ENCODE measurements at regions not wholly inside any gene's neighbourhood (a gene's known extent, or its start where the extent isn't known, plus 50 kb on each side); places are given as distances from the start of the nearest gene placed in this dataset.

DNA sequence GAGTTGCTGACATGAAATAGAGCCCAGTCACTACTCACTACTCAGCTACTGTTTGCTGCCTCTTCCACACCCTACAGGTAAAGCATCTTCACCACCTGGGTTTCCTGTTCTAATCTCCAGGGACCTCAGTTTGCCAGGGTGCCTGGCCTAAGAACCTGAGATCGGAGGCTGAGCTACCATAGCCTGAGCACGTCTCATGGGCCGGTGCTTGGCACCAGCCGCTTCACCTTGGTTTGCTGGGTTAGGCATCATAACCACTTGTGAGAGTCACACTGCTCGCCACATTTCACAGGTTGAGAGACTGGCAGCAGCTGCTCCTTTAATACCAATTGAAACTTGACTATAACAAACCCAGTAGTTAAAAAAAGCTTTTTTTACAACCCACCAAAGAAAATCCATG lies 75.1 kb downstream of the EMX2 start:
- ChIA-PET POLR2A (no interaction called here), RAD21 (ENCODE audit: low non-redundant PET in 1 of 2, low total read pairs in 2 of 2, uncharacterized antibody in 2 of 2, unreplicated experiment in 2 of 2) (no interaction called here), CTCF (interaction anchor here (0.6 kb wide), 1 partner anchor 88 kb away, joined by 3 read pairs; no protein-coding TSS in a partner anchor)
- Histone ChIP-seq H4K20me1 (ENCODE audit: insufficient read depth) (no peaks in the 10 kb centered on the region), H3K79me2 (ENCODE audit: insufficient read depth, low read length) (no peaks in the 10 kb centered on the region), H3K9me3 (ENCODE audit: control insufficient read depth in 1 of 2, insufficient read depth in 1 of 2, low read depth in 1 of 2, low read length in 2 of 2) (no peaks in the 10 kb centered on the region), H3K4me3 (replicated peaks in 1 of 2; ENCODE audit: low read depth in 1 of 2, low read length in 2 of 2) (no peak overlapping the region), H3K9me2 (ENCODE audit: insufficient read depth) (no peaks in the 10 kb centered on the region), H2AFZ (ENCODE audit: low read depth, low read length, poor library complexity, severe bottlenecking) (no peak overlapping the region), H3K9ac (ENCODE audit: low read length) (no peak overlapping the region), H3K27me3 (ENCODE audit: insufficient read depth, low read length) (peaks cover 56% of the 10 kb centered on the region), H3K4me1 (ENCODE audit: control insufficient read depth in 1 of 2, insufficient read depth in 2 of 2, low read length in 2 of 2) (no peaks in the 10 kb centered on the region), H3K4me2 (ENCODE audit: low read length) (no peak overlapping the region), H3K36me3 (ENCODE audit: control insufficient read depth in 1 of 2, insufficient read depth in 2 of 2, low read length in 2 of 2) (no peaks in the 10 kb centered on the region), H3K27ac (ENCODE audit: low read depth, low read length) (no peak overlapping the region)
- DNase-seq (ENCODE audit: low read depth, low spot score) (no peak), ATAC-seq (no peak)
- no peak for TF ChIP-seq ZNF274 (IDR thresholded peaks at IDR 0.05; ENCODE audit: low read depth, low read length)
- TF ChIP-seq TCF7L2 (IDR thresholded peaks at IDR 0.05; ENCODE audit: borderline replicate concordance, extremely low read depth, insufficient read depth, insufficient read length), result no peak
- no peak for TF ChIP-seq EZH2phosphoT487 (IDR thresholded peaks at IDR 0.05; ENCODE audit: borderline replicate concordance)
- no peak for TF ChIP-seq SP1 (IDR thresholded peaks at IDR 0.05; ENCODE audit: low read depth)
- TF ChIP-seq POLR2A (IDR thresholded peaks at IDR 0.05; ENCODE audit: borderline replicate concordance, extremely low read depth, insufficient read depth, insufficient read length), result no peak
- TF ChIP-seq, protein P1, sequence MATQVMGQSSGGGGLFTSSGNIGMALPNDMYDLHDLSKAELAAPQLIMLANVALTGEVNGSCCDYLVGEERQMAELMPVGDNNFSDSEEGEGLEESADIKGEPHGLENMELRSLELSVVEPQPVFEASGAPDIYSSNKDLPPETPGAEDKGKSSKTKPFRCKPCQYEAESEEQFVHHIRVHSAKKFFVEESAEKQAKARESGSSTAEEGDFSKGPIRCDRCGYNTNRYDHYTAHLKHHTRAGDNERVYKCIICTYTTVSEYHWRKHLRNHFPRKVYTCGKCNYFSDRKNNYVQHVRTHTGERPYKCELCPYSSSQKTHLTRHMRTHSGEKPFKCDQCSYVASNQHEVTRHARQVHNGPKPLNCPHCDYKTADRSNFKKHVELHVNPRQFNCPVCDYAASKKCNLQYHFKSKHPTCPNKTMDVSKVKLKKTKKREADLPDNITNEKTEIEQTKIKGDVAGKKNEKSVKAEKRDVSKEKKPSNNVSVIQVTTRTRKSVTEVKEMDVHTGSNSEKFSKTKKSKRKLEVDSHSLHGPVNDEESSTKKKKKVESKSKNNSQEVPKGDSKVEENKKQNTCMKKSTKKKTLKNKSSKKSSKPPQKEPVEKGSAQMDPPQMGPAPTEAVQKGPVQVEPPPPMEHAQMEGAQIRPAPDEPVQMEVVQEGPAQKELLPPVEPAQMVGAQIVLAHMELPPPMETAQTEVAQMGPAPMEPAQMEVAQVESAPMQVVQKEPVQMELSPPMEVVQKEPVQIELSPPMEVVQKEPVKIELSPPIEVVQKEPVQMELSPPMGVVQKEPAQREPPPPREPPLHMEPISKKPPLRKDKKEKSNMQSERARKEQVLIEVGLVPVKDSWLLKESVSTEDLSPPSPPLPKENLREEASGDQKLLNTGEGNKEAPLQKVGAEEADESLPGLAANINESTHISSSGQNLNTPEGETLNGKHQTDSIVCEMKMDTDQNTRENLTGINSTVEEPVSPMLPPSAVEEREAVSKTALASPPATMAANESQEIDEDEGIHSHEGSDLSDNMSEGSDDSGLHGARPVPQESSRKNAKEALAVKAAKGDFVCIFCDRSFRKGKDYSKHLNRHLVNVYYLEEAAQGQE (IDR thresholded peaks at IDR 0.05; ENCODE audit: low read depth), result no peak
- no peak for TF ChIP-seq EGR1 (IDR thresholded peaks at IDR 0.05; ENCODE audit: low read depth)
- no peak for TF ChIP-seq SIN3A (IDR thresholded peaks at IDR 0.05; ENCODE audit: low read depth)
- TF ChIP-seq CTCF (IDR thresholded peaks at IDR 0.05 in 2 of 3, conservative IDR thresholded peaks at IDR 0.05 in 1 of 3; ENCODE audit: borderline replicate concordance in 1 of 3, insufficient read depth in 1 of 3, low read depth in 2 of 3, low read length in 2 of 3), result no peak
- TF ChIP-seq JUND (IDR thresholded peaks at IDR 0.05), result no peak
- TF ChIP-seq, protein P2, sequence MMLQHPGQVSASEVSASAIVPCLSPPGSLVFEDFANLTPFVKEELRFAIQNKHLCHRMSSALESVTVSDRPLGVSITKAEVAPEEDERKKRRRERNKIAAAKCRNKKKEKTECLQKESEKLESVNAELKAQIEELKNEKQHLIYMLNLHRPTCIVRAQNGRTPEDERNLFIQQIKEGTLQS (IDR thresholded peaks at IDR 0.05), result no peak
- TF ChIP-seq, protein P3, sequence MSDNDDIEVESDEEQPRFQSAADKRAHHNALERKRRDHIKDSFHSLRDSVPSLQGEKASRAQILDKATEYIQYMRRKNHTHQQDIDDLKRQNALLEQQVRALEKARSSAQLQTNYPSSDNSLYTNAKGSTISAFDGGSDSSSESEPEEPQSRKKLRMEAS (IDR thresholded peaks at IDR 0.05), result no peak
- TF ChIP-seq SRF (IDR thresholded peaks at IDR 0.05; ENCODE audit: low read depth), result no peak
- no peak for TF ChIP-seq CBX3 (IDR thresholded peaks at IDR 0.05; ENCODE audit: low read depth)
- intact Hi-C loops (cut with micrococcal nuclease), result no loop called here
- BruUV-seq (replicated peaks), result no TSS peak
